ENCODE measurements at regions not wholly inside any gene's neighbourhood (a gene's known extent, or its start where the extent isn't known, plus 50 kb on each side); places are given as distances from the start of the nearest gene placed in this dataset.
"Not testable (repeated sequence)": the region's sequence is repeated elsewhere in the genome, so short reads cannot be mapped to it uniquely, and the experiment has no call there.

GRCh38 chr20:51955756-51956155, 153.4 kb upstream of the SALL4 start:
- DNase-seq: peak; percentile 80

- DNase-seq: no peak
Observed at GRCh38 chr20:51953731-51954340, 151.5 kb upstream of the SALL4 start.

DNA sequence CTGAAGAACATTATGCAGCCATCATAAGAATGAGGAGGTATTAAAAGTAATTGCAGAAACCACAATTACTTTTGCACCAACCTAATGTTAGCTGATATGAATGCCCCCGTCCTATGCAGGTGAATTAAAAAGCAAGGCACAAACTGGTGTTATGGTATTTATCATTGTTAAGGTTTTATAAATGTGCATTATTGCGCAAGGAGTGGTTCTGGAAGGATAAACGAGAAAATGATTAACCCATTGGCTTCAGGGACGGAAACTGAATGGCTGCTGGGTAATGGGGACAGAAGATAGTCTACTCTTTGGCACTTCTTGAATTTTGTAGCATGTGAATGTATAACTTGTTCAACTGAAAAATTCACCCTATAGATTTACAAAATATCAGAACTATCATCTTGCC, 148.6 kb upstream of the SALL4 start:
- DNase-seq: no peak

- peak; percentile 53 for DNase-seq
Observed at GRCh38 chr20:51946586-51946985, 144.3 kb upstream of the SALL4 start.

- DNase-seq: no peak
Observed at GRCh38 chr20:51945881-51946280, 143.6 kb upstream of the SALL4 start.

GRCh38 chr20:51945177-51945576, 142.9 kb upstream of the SALL4 start:
- DNase-seq: no peak

DNA sequence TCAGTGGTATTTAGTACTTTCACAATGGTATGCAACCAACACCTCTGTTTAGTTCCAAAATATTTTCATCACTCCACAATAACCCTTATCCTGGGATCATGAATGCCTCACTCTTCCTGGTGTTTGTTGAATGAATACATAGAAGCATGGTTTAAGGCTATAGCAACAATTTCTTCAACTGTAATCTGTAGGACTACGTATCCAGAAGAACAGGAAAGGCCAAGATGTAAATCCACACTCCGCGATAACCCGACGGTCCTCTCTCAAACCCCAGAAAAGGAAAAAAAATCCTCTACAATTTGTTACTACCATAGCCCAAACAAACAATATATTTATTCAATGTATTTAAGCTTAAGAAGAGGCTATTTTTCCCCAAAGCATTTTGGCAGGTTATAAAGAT, 141.4 kb upstream of the SALL4 start:
- DNase-seq: no peak

- not testable (repeated sequence) for DNase-seq
Observed at GRCh38 chr20:51943326-51943725, 141.0 kb upstream of the SALL4 start.

- DNase-seq: no peak
Observed at GRCh38 chr20:51941503-51941902, 139.2 kb upstream of the SALL4 start.

- DNase-seq: no peak
Observed at GRCh38 chr20:51939259-51939585, 136.9 kb upstream of the SALL4 start.

- no peak for DNase-seq
Observed at GRCh38 chr20:51938559-51939258, 136.4 kb upstream of the SALL4 start.

- no peak for DNase-seq
Observed at GRCh38 chr20:51937779-51938178, 135.5 kb upstream of the SALL4 start.

- DNase-seq: no peak
Observed at GRCh38 chr20:51936377-51936776, 134.1 kb upstream of the SALL4 start.

DNA sequence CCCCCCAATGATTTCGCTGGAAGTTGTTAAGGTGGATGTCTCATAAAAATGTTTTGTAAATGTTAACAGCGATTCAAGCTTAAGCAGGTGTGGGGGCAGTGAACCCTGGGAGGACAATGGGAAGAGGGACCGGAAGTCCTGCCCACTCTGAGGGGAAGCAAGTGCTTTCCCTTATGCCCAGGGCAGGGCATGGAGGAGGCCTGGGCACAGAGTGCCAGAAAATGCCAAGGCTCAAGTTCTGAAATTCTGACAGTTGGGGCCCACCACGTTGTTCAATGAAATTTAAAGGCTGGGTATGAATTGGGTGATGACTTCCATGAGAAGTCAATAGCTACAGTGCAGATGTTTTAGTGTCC, 132.7 kb upstream of the SALL4 start:
- no peak for DNase-seq

- peak; percentile 37 for DNase-seq
Observed at GRCh38 chr20:51934301-51935002, 132.1 kb upstream of the SALL4 start.

- DNase-seq: no peak
Observed at GRCh38 chr20:51931371-51931781, 129.1 kb upstream of the SALL4 start.

DNA sequence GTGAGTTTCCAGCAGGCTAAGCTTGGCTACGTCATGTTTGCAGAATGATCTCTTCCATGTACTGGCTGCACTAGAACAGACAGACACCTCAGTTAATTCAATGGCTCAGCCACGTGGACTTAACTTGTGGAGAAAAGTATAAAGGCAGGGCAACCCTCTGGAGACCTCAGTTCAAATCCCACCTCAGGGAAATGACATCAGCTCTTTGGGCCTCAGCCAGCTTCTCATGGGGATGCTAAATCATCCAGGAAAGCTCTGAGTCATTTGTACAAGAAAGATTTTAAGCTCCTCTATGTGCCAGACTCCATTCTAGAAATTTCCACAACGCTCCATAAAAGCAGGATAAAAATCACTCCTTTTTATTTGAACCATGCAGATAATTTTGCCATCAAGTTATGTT, 128.5 kb upstream of the SALL4 start:
- DNase-seq: peak; percentile 92

GRCh38 chr20:51928931-51929330, 126.6 kb upstream of the SALL4 start:
- DNase-seq: no peak

DNA sequence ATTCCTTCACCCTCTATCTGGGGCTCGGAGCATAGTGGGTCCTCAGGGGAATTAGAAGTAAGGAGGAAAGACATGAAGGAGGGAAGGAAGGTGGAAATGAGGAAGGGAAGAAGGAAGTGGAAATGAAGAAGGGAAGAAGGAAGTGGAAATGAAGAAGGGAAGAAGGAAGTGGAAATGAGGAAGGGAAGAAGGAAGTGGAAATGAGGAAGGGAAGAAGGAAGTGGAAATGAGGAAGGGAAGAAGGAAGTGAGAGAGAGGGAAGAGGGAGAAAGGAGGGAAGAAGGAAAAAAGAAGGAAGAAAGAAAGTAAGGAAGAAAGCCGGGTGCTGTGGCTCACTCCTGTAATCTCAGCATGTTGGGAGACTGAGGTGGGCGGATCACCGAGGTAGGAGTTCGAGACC, 125.6 kb upstream of the SALL4 start:
- DNase-seq: not testable (repeated sequence)

GRCh38 chr20:51926670-51927305, 124.5 kb upstream of the SALL4 start:
- no peak for DNase-seq

DNA sequence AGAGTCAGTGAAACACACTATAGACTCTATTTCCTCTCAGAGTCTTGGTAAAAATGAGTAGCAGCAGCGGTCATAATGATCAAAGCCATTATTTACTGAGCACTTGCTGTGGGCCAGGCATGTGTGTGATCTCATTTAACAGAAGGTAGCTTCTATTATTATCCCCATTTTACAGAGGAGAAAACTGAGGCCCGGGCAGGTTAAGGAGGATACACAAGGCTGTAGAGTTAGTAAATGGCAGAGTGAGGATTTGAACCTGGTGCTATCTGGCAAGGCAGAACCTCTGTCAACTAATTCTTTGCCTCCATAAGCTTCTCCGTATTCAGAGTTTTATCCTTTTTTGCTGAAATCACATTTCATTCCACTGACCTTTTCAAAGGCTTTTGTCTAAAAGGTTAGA, 122.2 kb upstream of the SALL4 start:
- no peak for DNase-seq

DNA sequence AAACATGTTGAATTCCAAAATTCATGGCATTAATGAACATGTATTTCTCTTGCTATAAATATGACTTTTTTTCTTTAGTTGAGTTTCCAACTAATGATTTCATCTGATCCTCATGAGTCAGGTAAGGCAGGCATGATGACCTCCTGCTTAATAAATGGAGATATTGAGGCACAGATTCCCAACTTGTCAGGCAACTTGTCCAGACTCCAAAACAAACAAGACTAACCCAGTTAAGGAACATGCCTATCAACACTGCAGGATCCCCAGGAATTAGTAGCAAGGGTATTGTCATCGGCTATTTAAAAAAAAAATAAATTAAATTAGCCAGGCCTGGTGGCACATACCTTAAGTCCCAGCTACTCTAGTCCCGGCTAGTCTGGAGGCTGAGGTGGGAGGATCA, 121.3 kb upstream of the SALL4 start:
- no peak for DNase-seq

GRCh38 chr20:51922812-51923211, 120.5 kb upstream of the SALL4 start:
- not testable (repeated sequence) for DNase-seq

DNA sequence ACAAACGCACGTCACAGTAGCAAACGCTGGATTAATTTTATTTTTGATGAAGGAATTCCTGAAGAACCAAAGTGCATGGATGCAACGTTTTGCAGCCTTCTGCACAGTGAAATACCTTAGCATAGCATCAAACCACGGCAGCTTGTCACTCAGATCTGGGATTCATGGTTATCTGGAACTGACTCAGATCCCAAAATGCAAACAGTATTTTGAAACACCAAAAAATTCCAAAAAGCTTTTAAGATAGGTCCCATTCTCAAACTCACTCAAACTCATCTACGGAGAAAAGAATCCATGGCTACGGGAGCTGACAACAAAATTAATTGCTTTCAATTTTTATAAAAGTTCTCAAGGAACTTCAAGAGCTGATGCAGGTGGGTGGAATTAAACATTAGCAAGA, 116.2 kb upstream of the SALL4 start:
- no peak for DNase-seq
